B cell (primary cell): ENCODE measurements at regions not wholly inside any gene's neighbourhood (a gene's known extent, or its start where the extent isn't known, plus 50 kb on each side); places are given as distances from the start of the nearest gene placed in this dataset.

Source experiments
- ATAC-seq: fragments of 200-7000 bp; cut with Tn5 transposase; one replicate; pipeline ENCODE4 v1.10.0; 2021; ENCODE audit warnings: low read depth, mild to moderate bottlenecking, moderate number of reproducible peaks, moderate library complexity
- CTCF ChIA-PET: fragments of 350-600 bp; sonication (Branson Sonifier 250); formaldehyde crosslinking; loops from one replicate; lab custom pipeline; 2021; ENCODE audit warnings: antibody characterized with exemption, inconsistent platforms; lab: Charles Lee
- POLR2A ChIA-PET: fragments of 350-600 bp; sonication (Branson Sonifier 250); formaldehyde crosslinking; loops from one replicate; lab custom pipeline; 2021; ENCODE audit warnings: antibody characterized with exemption; lab: Charles Lee
- DNase-seq: peaks from one replicate; pipeline ENCODE4 v3.0.0; 2013
- H2AFZ ChIP-seq: 2 replicates; pipeline ENCODE4 v1.6.1; 2012; ENCODE audit warnings: mild to moderate bottlenecking, low read depth, low read length; ENCODE audit not compliant: insufficient read depth, poor library complexity, severe bottlenecking
- H3K27ac ChIP-seq, 2 donors: 1 replicate in 1 of 2; 2 replicates in 1 of 2; pipeline ENCODE4 v1.5.1; 2012 to 2013; ENCODE audit warnings: low read length in 2 of 2, mild to moderate bottlenecking in 2 of 2, moderate library complexity in 1 of 2
- H3K27me3 ChIP-seq, 4 experiments: fragments of 200-600 bp in 1 of 4; sonication (generic) in 1 of 4; replicated peaks in 1 of 4; 1 replicate in 2 of 4; 2 replicates in 2 of 4; pipeline versions ENCODE4 v1.6.1 to v1.7.0; 2013 to 2016; ENCODE audit warnings: low read length in 3 of 4, mild to moderate bottlenecking in 2 of 4, mixed read lengths in 1 of 4, moderate library complexity in 1 of 4; ENCODE audit not compliant: insufficient read depth in 4 of 4, control insufficient read depth in 3 of 4; ENCODE audit errors: control extremely low read depth in 1 of 4
- H3K36me3 ChIP-seq, 2 experiments: replicated peaks in 1 of 2; 1 replicate in 1 of 2; 2 replicates in 1 of 2; pipeline versions ENCODE4 v1.6.1 to v1.7.1; 2013; ENCODE audit warnings: low read length in 1 of 2; ENCODE audit not compliant: insufficient read depth in 2 of 2, control insufficient read depth in 1 of 2; ENCODE audit errors: control extremely low read depth in 1 of 2, extremely low read depth in 1 of 2
- H3K4me1 ChIP-seq, 2 donors: fragments of 200-600 bp in 1 of 2; sonication (generic) in 1 of 2; 1 replicate in 1 of 2; 2 replicates in 1 of 2; pipeline versions ENCODE4 v1.5.1 to v1.6.1; 2013 to 2017; ENCODE audit warnings: low read length in 2 of 2; ENCODE audit not compliant: control insufficient read depth in 2 of 2, insufficient read depth in 2 of 2
- H3K4me2 ChIP-seq: replicated peaks from 2 replicates; pipeline ENCODE3; 2012; ENCODE audit warnings: mild to moderate bottlenecking, low read depth, low read length; ENCODE audit not compliant: poor library complexity, severe bottlenecking
- H3K4me3 ChIP-seq, 5 experiments: fragments of 200-600 bp in 1 of 5; sonication (generic) in 1 of 5; 1 replicate in 3 of 5; 2 replicates in 2 of 5; pipeline versions ENCODE4 v1.5.1 to v1.7.0; 2011 to 2016; ENCODE audit warnings: low read length in 4 of 5, mild to moderate bottlenecking in 4 of 5, low read depth in 2 of 5, control low read depth in 1 of 5, moderate library complexity in 1 of 5; ENCODE audit not compliant: insufficient read depth in 1 of 5; ENCODE audit errors: control extremely low read depth in 1 of 5, extremely low read depth in 1 of 5
- H3K79me2 ChIP-seq: fragments of 200-600 bp; sonication (generic); one replicate; pipeline ENCODE4 v1.6.0; 2016; ENCODE audit warnings: low read length; ENCODE audit not compliant: control insufficient read depth, insufficient read depth
- H3K9ac ChIP-seq: fragments of 200-600 bp; sonication (generic); 2 replicates; pipeline ENCODE4 v1.6.1; 2017; ENCODE audit warnings: mild to moderate bottlenecking, low read length, moderate library complexity
- H3K9me3 ChIP-seq, 3 donors: one replicate each; pipeline versions ENCODE4 v1.6.1 to v1.7.1; 2013; ENCODE audit warnings: low read length in 2 of 3; ENCODE audit not compliant: control insufficient read depth in 2 of 3, insufficient read depth in 1 of 3; ENCODE audit errors: control extremely low read depth in 1 of 3
- H4K20me1 ChIP-seq: 2 replicates; pipeline ENCODE4 v1.6.0; 2012; ENCODE audit warnings: mild to moderate bottlenecking, low read length; ENCODE audit not compliant: insufficient read depth, control insufficient read depth, poor library complexity, severe bottlenecking
- H3K27ac Mint-ChIP-seq: one replicate; pipeline ENCODE4 v1.8.0; 2021; ENCODE audit warnings: mixed read lengths
- H3K27me3 Mint-ChIP-seq: one replicate; pipeline ENCODE4 v1.8.0; 2021; ENCODE audit warnings: mixed read lengths
- H3K4me1 Mint-ChIP-seq: one replicate; pipeline ENCODE4 v1.8.0; 2021; ENCODE audit warnings: mixed read lengths
- H3K4me3 Mint-ChIP-seq: one replicate; pipeline ENCODE4 v1.8.0; 2021; ENCODE audit warnings: mixed read lengths
- H3K9me3 Mint-ChIP-seq: one replicate; pipeline ENCODE4 v1.8.0; 2022; ENCODE audit warnings: mixed read lengths; ENCODE audit not compliant: insufficient read depth
- EZH2 ChIP-seq: IDR thresholded peaks from 2 replicates; pipeline ENCODE4 v1.6.1; 2012; ENCODE audit warnings: borderline replicate concordance, low read depth, mild to moderate bottlenecking, moderate library complexity, low read length; ENCODE audit not compliant: insufficient read depth, poor library complexity, severe bottlenecking
- WGBS: methylation state at CpG from one replicate; pipeline ENCODE4 v1.1.5; 2013; ENCODE audit warnings: missing lambda C conversion rate; ENCODE audit not compliant: insufficient coverage; 5-methylcytosine and 5-hydroxymethylcytosine counted together
- intact Hi-C: fragments of 100-400 bp; cut with micrococcal nuclease; formaldehyde crosslinking; loops from one replicate; pipeline ENCODE4 v1.10.0; 2022
- TF ChIP-seq, protein P1 (sequence below): fragments of 200-600 bp; IDR thresholded peaks from one replicate; pipeline ENCODE4 v1.8.0; 2022; ENCODE audit warnings: antibody characterized with exemption, mild to moderate bottlenecking

GRCh38 chr7:88490161-88490560, 183.5 kb upstream of the STEAP4 start:
- CTCF ChIA-PET = no interaction called here
- Histone ChIP-seq H3K9me3 (no peaks in the 10 kb centered on the region), H4K20me1 (no peaks in the 10 kb centered on the region), H3K4me1 (no peaks in the 10 kb centered on the region), H3K36me3 (no peaks in the 10 kb centered on the region), H3K27ac (no peak overlapping the region), H3K79me2 (no peaks in the 10 kb centered on the region), H3K4me2 (no peak overlapping the region), H2AFZ (no peak overlapping the region), H3K27me3 (no peaks in the 10 kb centered on the region), H3K9ac (no peak overlapping the region), H3K4me3 (no peak overlapping the region)
- H3K27me3 Mint-ChIP-seq = no peaks in the 10 kb centered on the region
- H3K4me3 Mint-ChIP-seq = no peak overlapping the region
- H3K4me1 Mint-ChIP-seq = no peaks in the 10 kb centered on the region
- ATAC-seq (no peak), DNase-seq (no peak)
- 100% methylated on average over 4 of the region's 5 CpGs for WGBS
- H3K9me3 Mint-ChIP-seq = no peaks in the 10 kb centered on the region
- no peak overlapping the region for H3K27ac Mint-ChIP-seq
- POLR2A ChIA-PET = no interaction called here
- intact Hi-C loops = no loop called here
- TF ChIP-seq, protein P1, sequence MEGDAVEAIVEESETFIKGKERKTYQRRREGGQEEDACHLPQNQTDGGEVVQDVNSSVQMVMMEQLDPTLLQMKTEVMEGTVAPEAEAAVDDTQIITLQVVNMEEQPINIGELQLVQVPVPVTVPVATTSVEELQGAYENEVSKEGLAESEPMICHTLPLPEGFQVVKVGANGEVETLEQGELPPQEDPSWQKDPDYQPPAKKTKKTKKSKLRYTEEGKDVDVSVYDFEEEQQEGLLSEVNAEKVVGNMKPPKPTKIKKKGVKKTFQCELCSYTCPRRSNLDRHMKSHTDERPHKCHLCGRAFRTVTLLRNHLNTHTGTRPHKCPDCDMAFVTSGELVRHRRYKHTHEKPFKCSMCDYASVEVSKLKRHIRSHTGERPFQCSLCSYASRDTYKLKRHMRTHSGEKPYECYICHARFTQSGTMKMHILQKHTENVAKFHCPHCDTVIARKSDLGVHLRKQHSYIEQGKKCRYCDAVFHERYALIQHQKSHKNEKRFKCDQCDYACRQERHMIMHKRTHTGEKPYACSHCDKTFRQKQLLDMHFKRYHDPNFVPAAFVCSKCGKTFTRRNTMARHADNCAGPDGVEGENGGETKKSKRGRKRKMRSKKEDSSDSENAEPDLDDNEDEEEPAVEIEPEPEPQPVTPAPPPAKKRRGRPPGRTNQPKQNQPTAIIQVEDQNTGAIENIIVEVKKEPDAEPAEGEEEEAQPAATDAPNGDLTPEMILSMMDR = no peak
- TF ChIP-seq EZH2 = no peak

- Histone ChIP-seq H3K79me2 (no peaks in the 10 kb centered on the region), H3K27ac (no peak overlapping the region), H3K4me1 (no peaks in the 10 kb centered on the region), H2AFZ (no peak overlapping the region), H3K27me3 (no peaks in the 10 kb centered on the region), H4K20me1 (no peaks in the 10 kb centered on the region), H3K4me3 (no peak overlapping the region), H3K9ac (no peak overlapping the region), H3K9me3 (no peaks in the 10 kb centered on the region), H3K4me2 (no peak overlapping the region), H3K36me3 (no peaks in the 10 kb centered on the region)
- intact Hi-C loops = no loop called here
- no peaks in the 10 kb centered on the region for H3K27me3 Mint-ChIP-seq
- ATAC-seq (no peak), DNase-seq (no peak)
- TF ChIP-seq, protein P1 = no peak
- no peak for TF ChIP-seq EZH2
- no peak overlapping the region for H3K4me3 Mint-ChIP-seq
- H3K4me1 Mint-ChIP-seq = no peaks in the 10 kb centered on the region
- CTCF ChIA-PET = no interaction called here
- no peak overlapping the region for H3K27ac Mint-ChIP-seq
- POLR2A ChIA-PET = no interaction called here
- H3K9me3 Mint-ChIP-seq = no peaks in the 10 kb centered on the region
- WGBS = 80% methylated on average over 2 of the region's 2 CpGs
These were observed 179.1 kb upstream of the STEAP4 start for GRCh38 chr7:88485821-88486220.
